H1 (cell line): ENCODE measurements at regions not wholly inside any gene's neighbourhood (a gene's known extent, or its start where the extent isn't known, plus 50 kb on each side); places are given as distances from the start of the nearest gene placed in this dataset.

Source experiments
- CTCF ChIA-PET: fragments of 300-600 bp; sonication (Branson Sonifier 250); formaldehyde crosslinking; loops from one replicate; lab custom pipeline; 2021; ENCODE audit not compliant: partially characterized antibody; lab: Charles Lee
- POLR2A ChIA-PET: fragments of 300-600 bp; sonication (Branson Sonifier 250); formaldehyde crosslinking; loops from one replicate; lab custom pipeline; 2021; ENCODE audit warnings: inconsistent platforms; ENCODE audit not compliant: partially characterized antibody; lab: Charles Lee
- DNase-seq, 2 experiments: peaks; one replicate each; pipeline versions ENCODE4 v3.0.0 to v3.0.0-alpha.2; 2010 to 2022; ENCODE audit warnings: low spot score in 2 of 2, low read depth in 1 of 2, mixed read lengths in 1 of 2
- FAIRE-seq: peaks from 2 replicates; lab custom pipeline; 2011; peaks lifted over from hg19 to GRCh38; lab: Jason Lieb, UNC
- H2AFZ ChIP-seq: 2 replicates; pipeline ENCODE4 v1.8.1; 2012; ENCODE audit warnings: low read length, inconsistent platforms
- H2AK5ac ChIP-seq: 2 replicates; pipeline ENCODE4 v1.6.1; 2013; ENCODE audit warnings: low read depth, low read length
- H2BK120ac ChIP-seq: replicated peaks from 2 replicates; pipeline ENCODE3; 2013; ENCODE audit warnings: low read depth, low read length, inconsistent platforms
- H2BK12ac ChIP-seq: 2 replicates; pipeline ENCODE4 v1.6.1; 2013; ENCODE audit warnings: low read depth, low read length
- H2BK15ac ChIP-seq: 2 replicates; pipeline ENCODE4 v1.6.1; 2013; ENCODE audit warnings: low read length
- H2BK20ac ChIP-seq: 2 replicates; pipeline ENCODE4 v1.6.1; 2013; ENCODE audit warnings: low read length
- H2BK5ac ChIP-seq: 2 replicates; pipeline ENCODE4 v1.6.1; 2013; ENCODE audit warnings: low read depth, low read length
- H3K14ac ChIP-seq: 2 replicates; pipeline ENCODE4 v1.6.1; 2013; ENCODE audit warnings: inconsistent platforms; ENCODE audit not compliant: insufficient read length
- H3K18ac ChIP-seq: 2 replicates; pipeline ENCODE4 v1.6.1; 2013; ENCODE audit warnings: low read length; ENCODE audit errors: extremely low read depth
- H3K23ac ChIP-seq: 2 replicates; pipeline ENCODE4 v1.6.1; 2013; ENCODE audit warnings: inconsistent platforms; ENCODE audit not compliant: insufficient read length
- H3K23me2 ChIP-seq: 2 replicates; pipeline ENCODE4 v1.6.1; 2013; ENCODE audit warnings: low read depth, low read length
- H3K27ac ChIP-seq: 2 replicates; pipeline ENCODE4 v1.6.1; 2011; ENCODE audit warnings: low read depth, low read length, inconsistent platforms
- H3K27me3 ChIP-seq, 4 experiments: replicated peaks in 1 of 4; 1 replicate in 1 of 4; 2 replicates in 3 of 4; pipeline versions ENCODE4 v1.6.1 to v1.8.1; 2011 to 2013; ENCODE audit warnings: low read length in 3 of 4, mild to moderate bottlenecking in 3 of 4, inconsistent platforms in 2 of 4, mixed read lengths in 2 of 4, moderate library complexity in 1 of 4; ENCODE audit not compliant: control insufficient read depth in 3 of 4, insufficient read depth in 3 of 4; ENCODE audit errors: extremely low read depth in 1 of 4
- H3K36me3 ChIP-seq, 4 experiments: 2 replicates each; pipeline versions ENCODE4 v1.6.1 to v1.8.1; 2011 to 2013; ENCODE audit warnings: mild to moderate bottlenecking in 4 of 4, low read length in 3 of 4, moderate library complexity in 2 of 4, control low read depth in 1 of 4, inconsistent platforms in 1 of 4; ENCODE audit not compliant: insufficient read depth in 4 of 4, control insufficient read depth in 2 of 4
- H3K4ac ChIP-seq: replicated peaks from 2 replicates; pipeline ENCODE3; 2013; ENCODE audit warnings: low read length, low read depth, mixed read lengths, inconsistent platforms; ENCODE audit not compliant: insufficient read length
- H3K4me1 ChIP-seq, 4 experiments: replicated peaks in 1 of 4; 1 replicate in 1 of 4; 2 replicates in 3 of 4; pipeline versions ENCODE4 v1.6.1 to v1.8.1; 2011 to 2013; ENCODE audit warnings: low read length in 3 of 4, inconsistent platforms in 2 of 4, mixed read lengths in 1 of 4; ENCODE audit not compliant: insufficient read depth in 4 of 4, control insufficient read depth in 3 of 4
- H3K4me2 ChIP-seq, 2 experiments: 2 replicates each; pipeline versions ENCODE4 v1.6.1 to v1.8.1; 2011 to 2013; ENCODE audit warnings: low read depth in 2 of 2, low read length in 2 of 2, control low read depth in 1 of 2, inconsistent platforms in 1 of 2, mild to moderate bottlenecking in 1 of 2; ENCODE audit not compliant: insufficient read depth in 1 of 2
- H3K4me3 ChIP-seq, 4 experiments: fragments of 200-600, 300-600 bp in 1 of 4; sonication (generic), shearing (Covaris generic), sonication (Bioruptor Twin) in 1 of 4; 2 replicates each; pipeline versions ENCODE4 v1.5.1 to v1.8.1; 2011 to 2016; ENCODE audit warnings: low read length in 4 of 4, low read depth in 3 of 4, control low read depth in 2 of 4, inconsistent platforms in 2 of 4, mild to moderate bottlenecking in 2 of 4, mixed read lengths in 1 of 4, moderate library complexity in 1 of 4; ENCODE audit not compliant: insufficient read depth in 2 of 4; ENCODE audit errors: extremely low read depth in 1 of 4
- H3K56ac ChIP-seq: replicated peaks from 2 replicates; pipeline ENCODE3; 2013; ENCODE audit warnings: low read depth, mild to moderate bottlenecking, mixed read lengths, low read length, inconsistent platforms; ENCODE audit not compliant: insufficient read length
- H3K79me1 ChIP-seq: 2 replicates; pipeline ENCODE4 v1.6.1; 2013; ENCODE audit warnings: low read depth, low read length, control low read depth
- H3K79me2 ChIP-seq, 2 experiments: 2 replicates each; pipeline versions ENCODE4 v1.6.1 to v1.8.1; 2012 to 2013; ENCODE audit warnings: low read length in 2 of 2, mild to moderate bottlenecking in 2 of 2, inconsistent platforms in 1 of 2; ENCODE audit not compliant: insufficient read depth in 2 of 2, control insufficient read depth in 1 of 2
- H3K9ac ChIP-seq, 4 experiments: replicated peaks in 1 of 4; 1 replicate in 1 of 4; 2 replicates in 3 of 4; pipeline versions ENCODE4 v1.6.1 to v1.8.1; 2011 to 2013; ENCODE audit warnings: low read depth in 3 of 4, low read length in 3 of 4, control low read depth in 2 of 4, mild to moderate bottlenecking in 2 of 4, moderate library complexity in 2 of 4, inconsistent platforms in 1 of 4; ENCODE audit errors: extremely low read depth in 1 of 4
- H3K9me3 ChIP-seq, 2 experiments: 2 replicates each; pipeline versions ENCODE4 v1.6.1 to v1.8.1; 2012 to 2013; ENCODE audit warnings: mild to moderate bottlenecking in 2 of 2, moderate library complexity in 2 of 2, control low read depth in 1 of 2, inconsistent platforms in 1 of 2, low read depth in 1 of 2, low read length in 1 of 2, mixed read lengths in 1 of 2; ENCODE audit not compliant: insufficient read depth in 2 of 2
- H4K20me1 ChIP-seq, 2 experiments: replicated peaks in 1 of 2; 2 replicates each; pipeline versions ENCODE3 to v1.8.1; 2011 to 2013; ENCODE audit warnings: inconsistent platforms in 2 of 2, low read length in 2 of 2, mild to moderate bottlenecking in 1 of 2; ENCODE audit not compliant: insufficient read depth in 2 of 2, control insufficient read depth in 1 of 2
- H4K5ac ChIP-seq: 2 replicates; pipeline ENCODE4 v1.6.1; 2013; ENCODE audit warnings: low read length, low read depth, mixed read lengths, inconsistent platforms; ENCODE audit not compliant: insufficient read length
- H4K8ac ChIP-seq: 2 replicates; pipeline ENCODE4 v1.8.0; 2013; ENCODE audit warnings: mild to moderate bottlenecking, moderate library complexity, low read length, inconsistent platforms; ENCODE audit not compliant: insufficient read depth; ENCODE audit errors: extremely low read depth
- H4K91ac ChIP-seq: replicated peaks from 2 replicates; pipeline ENCODE3; 2013; ENCODE audit warnings: low read length, mixed read lengths, inconsistent platforms; ENCODE audit not compliant: insufficient read length
- ATF3 ChIP-seq: IDR thresholded peaks from 2 replicates; pipeline ENCODE4 v1.6.1; 2011; ENCODE audit warnings: low read depth, mild to moderate bottlenecking, low read length; ENCODE audit not compliant: insufficient read depth
- BRCA1 ChIP-seq: IDR thresholded peaks from 2 replicates; pipeline ENCODE4 v1.6.1; 2012; ENCODE audit warnings: low read depth, low read length, improper control_type of control experiment
- CEBPB ChIP-seq: IDR thresholded peaks from 2 replicates; pipeline ENCODE4 v1.6.1; 2012; ENCODE audit warnings: low read depth, low read length
- CHD1 ChIP-seq: IDR thresholded peaks from 2 replicates; pipeline ENCODE4 v1.6.1; 2012; ENCODE audit warnings: low read depth, low read length, improper control_type of control experiment
- EZH2 ChIP-seq: fragments of 200-600 bp; sonication (generic); IDR thresholded peaks from 2 replicates; pipeline ENCODE4 v1.7.1; 2012; ENCODE audit warnings: low read depth, mild to moderate bottlenecking, moderate library complexity, low read length, inconsistent platforms; ENCODE audit not compliant: severe bottlenecking
- GABPA ChIP-seq: IDR thresholded peaks from 2 replicates; pipeline ENCODE4 v1.6.1; 2011; ENCODE audit warnings: mild to moderate bottlenecking, low read length, moderate library complexity, borderline replicate concordance; ENCODE audit not compliant: insufficient read depth
- JUND ChIP-seq: IDR thresholded peaks from 2 replicates; pipeline ENCODE4 v1.6.1; 2011; ENCODE audit warnings: mild to moderate bottlenecking, improper control_type of control experiment, low read length
- KDM1A ChIP-seq: fragments of 200-600, 300-600 bp; sonication (generic); IDR thresholded peaks from 2 replicates; pipeline ENCODE4 v1.7.1; 2016; ENCODE audit warnings: mild to moderate bottlenecking, low read length, borderline replicate concordance
- MAFK ChIP-seq: IDR thresholded peaks from 2 replicates; pipeline ENCODE4 v1.6.1; 2012; ENCODE audit warnings: low read depth, mild to moderate bottlenecking, improper control_type of control experiment, low read length
- NRF1 ChIP-seq: IDR thresholded peaks from 2 replicates; pipeline ENCODE4 v1.6.1; 2011; ENCODE audit warnings: mild to moderate bottlenecking, low read depth, low read length, improper control_type of control experiment
- RAD21 ChIP-seq, 2 experiments: IDR thresholded peaks in 1 of 2; conservative IDR thresholded peaks in 1 of 2; 2 replicates each; pipeline ENCODE4 v1.6.1; 2011; ENCODE audit warnings: low read depth in 2 of 2, low read length in 2 of 2, improper control_type of control experiment in 1 of 2, inconsistent platforms in 1 of 2, mild to moderate bottlenecking in 1 of 2, moderate library complexity in 1 of 2
- RXRA ChIP-seq: IDR thresholded peaks from 2 replicates; pipeline ENCODE4 v1.6.1; 2011; ENCODE audit warnings: low read depth, mild to moderate bottlenecking, low read length, moderate library complexity; ENCODE audit not compliant: insufficient read depth
- TAF7 ChIP-seq: optimal IDR thresholded peaks from 2 replicates; pipeline ENCODE3; 2011; ENCODE audit warnings: low read depth, mild to moderate bottlenecking, inconsistent platforms, low read length, moderate library complexity, borderline replicate concordance
- TCF12 ChIP-seq: IDR thresholded peaks from 2 replicates; pipeline ENCODE4 v1.6.1; 2011; ENCODE audit warnings: low read depth, mild to moderate bottlenecking, low read length
- WGBS, 2 experiments: shearing (Covaris generic) in 1 of 2; methylation state at CpG; one replicate each; pipeline versions ENCODE4 v1.1.6 to v1.1.7; 2013 to 2015; ENCODE audit warnings: low lambda C conversion rate in 2 of 2, mixed read lengths in 2 of 2, inconsistent platforms in 1 of 2, low coverage in 1 of 2, missing lambda C conversion rate in 1 of 2; ENCODE audit not compliant: insufficient replicate concordance in 2 of 2, insufficient coverage in 1 of 2, insufficient read length in 1 of 2; ENCODE audit errors: extremely low coverage in 1 of 2, missing lambda C conversion rate in 1 of 2; 5-methylcytosine and 5-hydroxymethylcytosine counted together

DNA sequence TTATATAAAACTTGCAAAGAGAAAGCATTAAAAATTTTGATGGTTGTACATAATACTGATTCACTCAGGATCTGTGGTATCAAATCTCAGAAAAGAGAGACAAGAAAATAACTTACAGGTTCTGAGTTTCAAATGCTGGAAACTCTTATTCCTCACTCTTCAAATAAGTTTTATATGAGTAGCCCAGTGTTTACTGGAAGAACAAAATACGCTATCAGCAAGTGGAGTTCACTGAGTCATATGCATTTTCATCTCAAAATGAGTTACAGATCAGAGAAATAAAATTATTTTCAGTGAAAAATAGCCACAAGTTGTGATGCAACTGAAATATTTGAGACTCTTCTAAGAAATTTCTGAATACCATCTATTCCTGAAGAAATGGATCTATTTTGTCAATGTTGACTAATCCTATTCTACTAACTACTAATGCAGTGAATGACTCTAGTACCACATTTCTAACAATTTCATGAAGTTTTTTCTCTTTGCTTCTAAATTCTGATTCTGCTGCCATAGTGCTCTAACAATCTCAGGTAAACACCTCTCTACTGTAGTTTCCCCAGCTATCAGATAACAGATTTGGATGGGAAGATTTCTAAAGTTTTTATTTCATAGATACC is 391.7 kb downstream of the ZEB2 start:
- Histone ChIP-seq H3K27ac (no peak overlapping the region), H2BK5ac (no peak overlapping the region), H3K4me3 (no peak overlapping the region), H3K23ac (no peak overlapping the region), H4K91ac (no peak overlapping the region), H3K27me3 (no peaks in the 10 kb centered on the region), H3K56ac (no peak overlapping the region), H3K9me3 (no peaks in the 10 kb centered on the region), H2BK120ac (no peak overlapping the region), H4K8ac (no peak overlapping the region), H3K9ac (no peak overlapping the region), H3K4me2 (no peak overlapping the region), H4K20me1 (no peaks in the 10 kb centered on the region), H2BK15ac (no peak overlapping the region), H3K4me1 (no peaks in the 10 kb centered on the region), H3K36me3 (no peaks in the 10 kb centered on the region), H3K79me2 (no peaks in the 10 kb centered on the region), H3K23me2 (no peaks in the 10 kb centered on the region), H2AK5ac (no peak overlapping the region), H2BK12ac (no peak overlapping the region), H3K79me1 (no peaks in the 10 kb centered on the region), H3K14ac (no peak overlapping the region), H2AFZ (no peak overlapping the region), H3K18ac (no peak overlapping the region), H3K4ac (no peak overlapping the region), H4K5ac (no peak overlapping the region), H2BK20ac (no peak overlapping the region)
- no peak for DNase-seq
- POLR2A ChIA-PET, result no interaction called here
- FAIRE-seq, result no peak
- TF ChIP-seq CEBPB (no peak), BRCA1 (no peak), MAFK (no peak), GABPA (no peak), TCF12 (no peak), EZH2 (no peak), TAF7 (no peak), KDM1A (no peak), ATF3 (no peak), RAD21 (IDR thresholded peaks at IDR 0.05 in 1 of 2, conservative IDR thresholded peaks at IDR 0.05 in 1 of 2; ENCODE audit: low read depth in 2 of 2, low read length in 2 of 2) (no peak), CHD1 (no peak), JUND (no peak), NRF1 (no peak), RXRA (no peak)
- WGBS, 2 experiments, result 93% methylated on average over 1 of the region's 1 CpG; no CpG with 5 or more reads in 1 of the 2 experiments
- CTCF ChIA-PET, result no interaction called here
